ENCODE measurements at regions not wholly inside any gene's neighbourhood (a gene's known extent, or its start where the extent isn't known, plus 50 kb on each side); places are given as distances from the start of the nearest gene placed in this dataset.

DNA sequence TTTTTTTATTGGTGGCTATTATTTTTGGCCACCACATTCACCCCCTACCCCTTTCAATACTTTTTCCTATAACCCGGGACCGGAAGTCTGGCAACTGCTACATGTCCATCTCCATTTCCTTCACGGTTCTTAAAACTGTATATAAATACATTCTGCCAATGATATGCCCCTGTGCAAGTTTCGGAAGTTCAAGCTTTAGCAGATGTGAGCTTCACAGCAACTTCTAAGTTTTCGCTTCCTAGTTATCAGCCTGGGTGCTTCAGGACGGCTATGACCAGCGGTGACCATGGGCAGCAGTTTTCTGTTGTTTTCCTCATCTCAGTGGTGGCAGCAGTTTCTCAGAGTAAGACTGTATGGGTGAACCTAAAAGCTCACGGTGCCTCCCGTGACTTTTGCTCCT lies 153.5 kb upstream of the NFE2L3 start:
- CTCF ChIA-PET, result interaction anchor here (1.0 kb wide), 1 partner anchor 10 kb away, joined by 3 read pairs; no protein-coding TSS in a partner anchor
- TF ChIP-seq, protein P1, sequence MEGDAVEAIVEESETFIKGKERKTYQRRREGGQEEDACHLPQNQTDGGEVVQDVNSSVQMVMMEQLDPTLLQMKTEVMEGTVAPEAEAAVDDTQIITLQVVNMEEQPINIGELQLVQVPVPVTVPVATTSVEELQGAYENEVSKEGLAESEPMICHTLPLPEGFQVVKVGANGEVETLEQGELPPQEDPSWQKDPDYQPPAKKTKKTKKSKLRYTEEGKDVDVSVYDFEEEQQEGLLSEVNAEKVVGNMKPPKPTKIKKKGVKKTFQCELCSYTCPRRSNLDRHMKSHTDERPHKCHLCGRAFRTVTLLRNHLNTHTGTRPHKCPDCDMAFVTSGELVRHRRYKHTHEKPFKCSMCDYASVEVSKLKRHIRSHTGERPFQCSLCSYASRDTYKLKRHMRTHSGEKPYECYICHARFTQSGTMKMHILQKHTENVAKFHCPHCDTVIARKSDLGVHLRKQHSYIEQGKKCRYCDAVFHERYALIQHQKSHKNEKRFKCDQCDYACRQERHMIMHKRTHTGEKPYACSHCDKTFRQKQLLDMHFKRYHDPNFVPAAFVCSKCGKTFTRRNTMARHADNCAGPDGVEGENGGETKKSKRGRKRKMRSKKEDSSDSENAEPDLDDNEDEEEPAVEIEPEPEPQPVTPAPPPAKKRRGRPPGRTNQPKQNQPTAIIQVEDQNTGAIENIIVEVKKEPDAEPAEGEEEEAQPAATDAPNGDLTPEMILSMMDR (IDR thresholded peaks at IDR 0.05; ENCODE audit: insufficient read depth, low read length, missing control alignments), result no peak
- POLR2A ChIA-PET, result no interaction called here
- no peak overlapping the region for H3K4me3 ChIP-seq (ENCODE audit: low read depth, low read length)
- no peak for DNase-seq (ENCODE audit: low read depth, low spot score)

DNA sequence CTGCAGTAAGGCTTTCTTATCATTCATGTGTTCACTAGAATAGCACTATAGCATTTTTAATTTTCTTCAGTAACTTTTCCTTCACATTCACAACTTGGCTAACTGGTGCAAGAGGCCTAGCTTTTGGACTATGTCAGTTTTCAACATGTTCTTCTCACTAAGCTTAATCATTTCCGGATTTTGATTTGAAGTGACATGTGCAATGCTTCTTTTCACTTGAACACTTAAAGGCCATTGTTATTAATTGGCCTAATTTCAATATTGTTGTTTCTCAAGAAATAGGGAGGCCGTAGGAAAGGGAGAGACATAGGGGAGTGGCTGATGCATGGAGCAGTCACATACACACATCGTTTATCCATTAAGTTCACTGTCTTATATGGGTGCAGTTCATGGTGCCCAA lies 151.2 kb upstream of the NFE2L3 start:
- ChIA-PET POLR2A (no interaction called here), CTCF (no interaction called here)
- TF ChIP-seq, protein P1 (IDR thresholded peaks at IDR 0.05; ENCODE audit: insufficient read depth, low read length, missing control alignments), result no peak
- DNase-seq (ENCODE audit: low read depth, low spot score), result no peak
- H3K4me3 ChIP-seq (ENCODE audit: low read depth, low read length), result no peak overlapping the region

DNA sequence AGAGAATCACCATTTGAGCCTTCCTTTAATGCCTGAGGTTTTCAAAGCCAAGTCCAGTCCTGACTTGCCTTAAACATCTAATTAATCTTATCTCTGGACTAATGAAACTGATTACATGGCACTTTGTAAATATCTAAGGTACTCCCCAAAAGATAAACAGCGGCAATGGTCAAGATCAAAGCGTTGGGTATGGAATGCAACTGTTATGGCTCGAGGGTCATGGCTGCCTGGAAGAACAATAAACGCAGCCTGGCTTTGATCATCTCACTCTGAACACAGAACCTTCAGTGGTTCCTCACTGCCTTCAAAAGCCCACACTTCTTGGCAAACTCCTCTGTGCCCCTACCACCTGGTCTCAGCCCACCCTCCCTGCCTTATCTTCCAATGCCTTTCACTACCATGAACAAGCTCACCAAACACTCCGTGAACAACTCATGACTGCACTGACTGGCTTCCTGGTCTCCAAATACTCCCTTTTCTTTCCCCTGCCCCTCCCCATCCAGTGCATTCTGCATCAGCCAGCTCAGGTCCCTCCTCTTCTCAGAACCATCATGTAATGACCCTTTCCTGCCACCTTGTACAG lies 150.2 kb upstream of the NFE2L3 start:
- ChIA-PET POLR2A (no interaction called here), CTCF (no interaction called here)
- TF ChIP-seq, protein P1 (IDR thresholded peaks at IDR 0.05; ENCODE audit: insufficient read depth, low read length, missing control alignments), result no peak
- no peak overlapping the region for H3K4me3 ChIP-seq (ENCODE audit: low read depth, low read length)
- no peak for DNase-seq (ENCODE audit: low read depth, low spot score)

DNA sequence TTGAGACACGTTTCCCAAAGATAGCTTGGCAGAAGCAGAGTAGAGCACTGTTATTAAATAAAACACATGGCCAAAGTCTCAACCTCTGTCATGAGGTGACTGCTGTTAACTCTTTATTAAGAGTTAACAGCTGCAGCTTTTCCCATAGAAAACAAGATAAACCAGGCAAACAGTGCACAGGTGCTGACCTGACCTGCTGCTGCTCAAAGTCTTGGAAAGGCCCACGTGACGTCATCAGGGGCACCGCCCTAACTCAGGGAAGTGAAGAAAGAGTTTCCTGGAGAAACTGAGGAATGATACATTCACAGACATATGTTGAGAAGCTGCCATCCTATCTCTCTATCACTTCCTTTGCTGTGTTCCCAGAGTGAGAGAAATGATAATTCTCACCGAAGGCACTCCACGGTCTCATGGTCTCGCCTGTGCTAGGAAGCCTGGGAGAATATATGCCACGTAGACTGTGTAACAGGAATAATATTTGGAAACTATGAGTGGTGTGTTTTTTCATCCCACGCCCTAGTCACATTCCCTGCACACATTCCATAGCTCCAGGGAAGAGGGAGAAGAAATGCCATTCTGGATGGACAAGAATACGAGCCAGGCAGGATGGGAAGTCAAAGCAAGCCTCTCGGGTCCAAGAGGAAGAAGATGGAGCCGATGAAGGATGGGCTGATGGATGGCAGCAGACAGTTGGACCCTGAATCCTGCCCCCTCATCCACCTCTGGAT lies 146.2 kb upstream of the NFE2L3 start:
- TF ChIP-seq, protein P1 (IDR thresholded peaks at IDR 0.05; ENCODE audit: insufficient read depth, low read length, missing control alignments), result no peak
- POLR2A ChIA-PET, result no interaction called here
- H3K4me3 ChIP-seq (ENCODE audit: low read depth, low read length), result no peak overlapping the region
- CTCF ChIA-PET, result no interaction called here
- DNase-seq (ENCODE audit: low read depth, low spot score), result no peak

DNA sequence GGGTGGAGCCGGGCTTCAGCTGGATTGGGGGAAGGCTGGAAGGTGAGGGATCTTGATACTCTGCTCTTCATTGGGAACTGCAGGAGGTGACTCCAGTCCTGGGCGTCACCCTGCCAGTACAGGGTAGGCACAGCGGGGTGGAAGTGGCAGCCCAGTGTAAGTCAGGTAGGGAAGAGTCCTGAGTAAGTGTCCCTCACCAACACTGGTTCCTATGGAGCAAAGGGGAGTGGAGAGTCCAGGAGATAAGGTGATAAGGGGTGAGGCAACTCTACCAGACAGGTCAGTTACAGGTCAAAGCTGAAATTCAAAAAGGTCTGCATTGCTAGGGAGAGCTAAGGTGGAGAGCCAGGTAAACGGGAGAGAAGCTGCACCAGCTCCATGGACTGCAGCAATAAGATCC lies 145.6 kb upstream of the NFE2L3 start:
- CTCF ChIA-PET, result no interaction called here
- no peak overlapping the region for H3K4me3 ChIP-seq (ENCODE audit: low read depth, low read length)
- TF ChIP-seq, protein P1 (IDR thresholded peaks at IDR 0.05; ENCODE audit: insufficient read depth, low read length, missing control alignments), result no peak
- no peak for DNase-seq (ENCODE audit: low read depth, low spot score)
- POLR2A ChIA-PET, result no interaction called here

DNA sequence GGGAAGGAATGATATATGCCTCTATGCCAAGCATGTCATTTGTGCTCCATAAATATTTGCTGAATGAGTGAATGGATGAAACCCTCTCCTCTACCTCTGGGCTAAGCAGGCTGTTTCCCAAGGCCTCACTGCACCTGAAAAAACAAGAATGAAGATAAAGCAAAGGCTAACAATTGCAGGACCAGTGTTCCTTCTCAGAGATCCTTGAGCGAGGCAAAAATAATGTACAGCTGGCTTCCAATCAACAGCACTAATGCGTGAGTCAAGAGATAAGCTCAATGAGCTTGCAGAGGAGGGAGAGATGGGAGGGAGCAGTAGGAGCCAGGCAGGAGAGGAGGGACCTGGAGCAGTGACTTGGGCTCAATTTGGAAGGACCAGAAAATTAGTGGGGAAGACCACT lies 144.5 kb upstream of the NFE2L3 start:
- TF ChIP-seq, protein P1 (IDR thresholded peaks at IDR 0.05; ENCODE audit: insufficient read depth, low read length, missing control alignments), result no peak
- no peak for DNase-seq (ENCODE audit: low read depth, low spot score)
- CTCF ChIA-PET, result no interaction called here
- no peak overlapping the region for H3K4me3 ChIP-seq (ENCODE audit: low read depth, low read length)
- POLR2A ChIA-PET, result no interaction called here

Data from AG04449 (cell line).